SK-N-SH (cell line): ENCODE measurements at regions not wholly inside any gene's neighbourhood (a gene's known extent, or its start where the extent isn't known, plus 50 kb on each side); places are given as distances from the start of the nearest gene placed in this dataset.

Experiments
- CTCF ChIP-seq: fragments of 200-600 bp; sonication (generic); IDR thresholded peaks from 2 replicates; pipeline ENCODE4 v1.6.1; 2017; ENCODE audit warnings: antibody characterized with exemption, mild to moderate bottlenecking, moderate library complexity
- EP300 ChIP-seq, 2 experiments: IDR thresholded peaks; 2 replicates each; pipeline versions ENCODE4 v1.4.0 to v1.6.1; 2012; ENCODE audit warnings: borderline replicate concordance in 1 of 2, low read depth in 1 of 2, low read length in 1 of 2
- GABPA ChIP-seq: IDR thresholded peaks from 2 replicates; pipeline ENCODE4 v1.4.0; 2012; ENCODE audit warnings: low read depth, mild to moderate bottlenecking
- POLR2AphosphoS5 ChIP-seq: IDR thresholded peaks from 2 replicates; pipeline ENCODE4 v1.6.1; 2012; ENCODE audit warnings: low read depth, low read length
- RAD21 ChIP-seq: IDR thresholded peaks from 2 replicates; pipeline ENCODE4 v1.6.1; 2012; ENCODE audit warnings: mild to moderate bottlenecking, low read length
- RFX5 ChIP-seq: IDR thresholded peaks from 2 replicates; pipeline ENCODE4 v1.6.1; 2012; ENCODE audit warnings: mild to moderate bottlenecking, improper control_type of control experiment, low read length
- USF2 ChIP-seq: fragments of 150-350 bp; IDR thresholded peaks from 2 replicates; pipeline ENCODE4 v1.6.1; 2017; ENCODE audit warnings: antibody characterized with exemption, low read length, low read depth, borderline replicate concordance
- YY1 ChIP-seq: IDR thresholded peaks from 2 replicates; pipeline ENCODE4 v1.4.0; 2012; ENCODE audit warnings: low read depth, mild to moderate bottlenecking

GRCh38 chrX:27399146-27399456, 64.0 kb downstream of the PPP4R3C start:
- TF ChIP-seq USF2 (no peak), CTCF (no peak), GABPA (no peak), RAD21 (no peak), RFX5 (no peak), POLR2AphosphoS5 (no peak), EP300 (IDR thresholded peaks at IDR 0.05; ENCODE audit: borderline replicate concordance in 1 of 2, low read depth in 1 of 2, low read length in 1 of 2) (no peak), YY1 (no peak)
